Activated CD8-positive, alpha-beta memory T cell treated with anti-CD3 and anti-CD28 coated beads, Interleukin-2, amount 10 ng/mL, durations not matched to agents 7 days and 5 days (primary cell): ENCODE measurements at regions not wholly inside any gene's neighbourhood (a gene's known extent, or its start where the extent isn't known, plus 50 kb on each side); places are given as distances from the start of the nearest gene placed in this dataset.
A peak's percentile ranks its signal among the peaks of the same experiment; 100 is the strongest.
"Not testable (repeated sequence)": the region's sequence is repeated elsewhere in the genome, so short reads cannot be mapped to it uniquely, and the experiment has no call there.

Experiments used
- ATAC-seq: fragments of 150-1000 bp; cut with Tn5 transposase; one replicate; pipeline ENCODE4 v1.10.0; 2021; ENCODE audit warnings: moderate library complexity
- CTCF ChIA-PET: fragments of 350-600 bp; sonication (Branson Sonifier 250); formaldehyde crosslinking; loops from one replicate; lab custom pipeline; 2021; ENCODE audit warnings: antibody characterized with exemption; lab: Charles Lee
- DNase-seq: peaks from one replicate; pipeline ENCODE4 v3.0.0-alpha.2; 2020
- H3K27ac Mint-ChIP-seq: one replicate; pipeline ENCODE4 v1.8.0; 2021; ENCODE audit warnings: mild to moderate bottlenecking, mixed read lengths
- H3K27me3 Mint-ChIP-seq: one replicate; pipeline ENCODE4 v1.8.0; 2021; ENCODE audit warnings: mixed read lengths
- H3K36me3 Mint-ChIP-seq: one replicate; pipeline ENCODE4 v1.8.0; 2021; ENCODE audit warnings: mild to moderate bottlenecking, mixed read lengths
- H3K4me1 Mint-ChIP-seq: one replicate; pipeline ENCODE4 v1.8.0; 2021; ENCODE audit warnings: mixed read lengths
- H3K4me3 Mint-ChIP-seq: one replicate; pipeline ENCODE4 v1.8.0; 2021; ENCODE audit warnings: mild to moderate bottlenecking, moderate library complexity, mixed read lengths
- H3K9me3 Mint-ChIP-seq: one replicate; pipeline ENCODE4 v1.8.0; 2022; ENCODE audit warnings: low read depth, mixed read lengths

DNA sequence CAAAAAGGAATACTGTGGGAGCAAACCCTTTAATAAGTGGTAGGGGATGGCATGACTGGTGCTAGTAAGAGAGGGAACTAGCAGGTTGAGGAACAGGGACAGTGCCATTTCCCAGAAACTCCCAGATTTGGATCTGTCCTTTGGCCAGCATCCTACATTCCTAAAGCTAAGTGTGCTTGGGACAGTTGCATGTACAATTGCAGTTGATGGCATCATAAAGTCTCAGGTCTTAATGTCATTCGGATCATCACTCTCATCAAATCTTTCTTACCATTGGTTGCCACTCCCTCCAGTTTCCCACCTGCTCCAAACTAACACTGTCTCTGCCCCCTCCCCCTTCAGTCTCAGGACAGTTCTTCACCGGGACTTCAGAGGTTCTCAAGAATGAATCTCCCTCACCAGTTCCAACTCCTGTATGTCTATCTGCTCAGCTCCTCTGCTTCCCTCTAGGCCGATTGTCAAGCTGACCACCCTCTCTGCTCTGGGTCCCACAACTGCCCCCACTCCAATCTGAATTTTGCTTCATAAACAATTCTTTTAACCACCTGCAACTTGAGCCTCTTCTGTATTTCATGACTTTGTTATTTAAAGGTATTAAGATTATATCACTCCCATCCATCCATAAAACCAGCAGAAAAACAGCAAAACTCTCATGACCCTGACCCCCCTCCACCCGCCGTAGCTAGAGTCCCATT is 260.8 kb downstream of the CGGBP1 start:
- Mint-ChIP-seq H3K9me3 (no peaks in the 10 kb centered on the region), H3K27me3 (peaks cover 53% of the 10 kb centered on the region), H3K36me3 (no peaks in the 10 kb centered on the region), H3K27ac (no peak overlapping the region), H3K4me3 (no peak overlapping the region), H3K4me1 (peaks cover 8% of the 10 kb centered on the region)
- CTCF ChIA-PET = interaction anchor here (1.1 kb wide), 1 partner anchor 18 kb away, joined by 3 read pairs; no protein-coding TSS in a partner anchor
- DNase-seq (no peak), ATAC-seq (no peak)

DNA sequence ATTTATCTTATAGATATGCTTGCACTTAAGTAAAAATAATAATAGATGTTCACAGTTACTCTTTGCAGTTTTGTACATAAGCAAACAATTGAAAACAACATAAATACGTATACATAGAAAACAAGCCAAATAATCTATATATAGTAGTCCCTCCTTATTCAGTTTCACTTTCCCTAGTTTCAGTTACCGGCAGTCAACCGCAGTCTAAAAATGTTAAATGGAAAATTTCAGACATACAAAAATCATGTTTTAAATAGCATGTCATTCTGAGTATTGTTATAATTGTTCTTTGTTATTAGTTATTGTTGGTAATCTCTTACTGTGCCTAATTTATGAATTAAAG is 262.0 kb downstream of the CGGBP1 start:
- CTCF ChIA-PET = no interaction called here
- no peak overlapping the region for H3K4me3 Mint-ChIP-seq
- no peaks in the 10 kb centered on the region for H3K9me3 Mint-ChIP-seq
- ATAC-seq = no peak
- H3K27me3 Mint-ChIP-seq = peaks cover 64% of the 10 kb centered on the region
- peaks cover 16% of the 10 kb centered on the region for H3K4me1 Mint-ChIP-seq
- no peak overlapping the region for H3K27ac Mint-ChIP-seq
- DNase-seq = no peak
- no peaks in the 10 kb centered on the region for H3K36me3 Mint-ChIP-seq

DNA sequence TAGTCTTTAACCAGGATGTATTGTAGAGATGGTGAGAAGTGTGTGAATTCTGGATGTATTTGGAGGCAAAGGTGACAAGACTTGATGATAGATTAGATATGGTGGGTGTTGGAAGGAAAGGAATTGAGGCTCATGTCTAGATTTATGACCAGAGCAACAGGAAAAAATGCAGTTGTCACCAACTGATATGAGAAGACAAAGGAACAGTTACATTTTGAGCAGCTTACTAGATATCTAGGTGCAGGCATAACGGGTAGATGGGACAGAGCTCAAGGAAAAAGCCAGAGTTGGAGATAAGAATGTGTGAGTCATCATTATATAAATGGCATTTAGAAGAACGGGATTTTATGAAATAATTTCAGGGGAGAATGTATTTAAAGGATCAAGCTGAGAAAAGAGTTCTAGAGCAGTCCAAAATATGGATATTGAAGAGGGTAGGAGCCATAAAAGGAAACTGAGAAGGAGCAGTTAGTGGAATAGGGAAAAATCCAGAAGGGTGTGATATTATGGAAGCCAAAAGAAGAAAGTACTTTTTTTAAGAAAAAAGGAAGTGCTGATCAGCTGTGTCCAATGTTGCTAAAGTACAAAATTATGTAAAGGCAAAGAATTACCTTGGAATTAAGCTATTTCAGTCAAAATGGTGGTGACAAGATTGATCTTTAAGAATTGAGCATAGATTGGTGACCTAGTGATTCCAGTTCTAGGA is 262.5 kb downstream of the CGGBP1 start:
- CTCF ChIA-PET = no interaction called here
- H3K27me3 Mint-ChIP-seq = peaks cover 66% of the 10 kb centered on the region
- no peaks in the 10 kb centered on the region for H3K36me3 Mint-ChIP-seq
- peaks cover 16% of the 10 kb centered on the region for H3K4me1 Mint-ChIP-seq
- ATAC-seq = no peak
- DNase-seq = no peak
- H3K4me3 Mint-ChIP-seq = no peak overlapping the region
- H3K27ac Mint-ChIP-seq = no peak overlapping the region
- H3K9me3 Mint-ChIP-seq = no peaks in the 10 kb centered on the region

DNA sequence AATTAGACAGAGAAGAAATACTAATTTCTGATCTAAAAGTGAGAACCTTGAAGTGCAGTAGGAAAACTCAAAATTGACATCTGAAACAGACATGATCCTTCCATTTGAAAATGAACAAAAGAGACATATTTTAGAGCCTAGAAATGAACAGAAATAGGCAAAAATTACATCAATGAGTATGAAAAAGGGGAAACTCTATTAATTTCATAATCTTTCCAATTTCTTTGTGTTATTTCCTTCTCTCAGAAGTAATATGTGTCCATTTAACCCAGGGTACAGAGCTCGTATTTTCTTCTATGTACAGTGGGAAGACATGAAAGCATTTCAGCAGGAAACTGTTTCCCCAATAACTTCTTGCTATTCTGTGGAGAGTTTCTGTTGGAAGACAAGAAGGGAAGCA is 263.1 kb downstream of the CGGBP1 start:
- no peak for DNase-seq
- peaks cover 69% of the 10 kb centered on the region for H3K27me3 Mint-ChIP-seq
- H3K4me3 Mint-ChIP-seq = no peak overlapping the region
- H3K9me3 Mint-ChIP-seq = no peaks in the 10 kb centered on the region
- no peaks in the 10 kb centered on the region for H3K36me3 Mint-ChIP-seq
- CTCF ChIA-PET = no interaction called here
- ATAC-seq = no peak
- no peak overlapping the region for H3K27ac Mint-ChIP-seq
- peaks cover 16% of the 10 kb centered on the region for H3K4me1 Mint-ChIP-seq

DNA sequence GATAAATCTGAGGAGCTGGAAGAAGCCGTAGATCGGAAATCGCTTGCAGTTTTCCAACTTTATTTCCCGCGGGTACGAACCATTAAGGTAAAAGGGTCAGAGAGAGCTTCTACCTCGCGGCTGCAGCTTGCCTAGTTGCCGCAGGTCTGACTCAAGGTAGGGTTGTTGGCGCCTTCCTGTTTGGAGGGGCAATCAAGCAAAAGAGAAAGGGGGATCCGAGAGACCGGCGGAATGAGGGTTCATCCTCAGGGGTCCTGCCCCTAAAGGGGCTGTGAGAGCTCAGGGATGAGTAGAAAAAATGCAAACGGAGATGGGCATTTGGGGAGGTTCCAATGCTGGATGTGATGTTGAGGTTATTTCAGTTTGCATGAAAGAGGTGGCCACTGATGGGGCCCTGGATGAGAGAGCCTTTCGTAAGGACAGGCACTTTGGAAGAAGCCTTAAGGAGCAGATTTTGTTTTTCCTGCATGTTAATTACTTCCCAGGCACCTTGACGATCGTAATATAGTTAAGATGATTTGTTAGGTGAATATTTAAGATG is 265.4 kb downstream of the CGGBP1 start:
- peaks cover 16% of the 10 kb centered on the region for H3K4me1 Mint-ChIP-seq
- CTCF ChIA-PET = interaction anchor here (1.4 kb wide), 1 partner anchor 212 kb away, joined by 3 read pairs; no protein-coding TSS in a partner anchor
- no peaks in the 10 kb centered on the region for H3K36me3 Mint-ChIP-seq
- H3K9me3 Mint-ChIP-seq = no peaks in the 10 kb centered on the region
- H3K27ac Mint-ChIP-seq = no peak overlapping the region
- DNase-seq = no peak
- peaks cover 74% of the 10 kb centered on the region for H3K27me3 Mint-ChIP-seq
- no peak overlapping the region for H3K4me3 Mint-ChIP-seq
- ATAC-seq = no peak

DNA sequence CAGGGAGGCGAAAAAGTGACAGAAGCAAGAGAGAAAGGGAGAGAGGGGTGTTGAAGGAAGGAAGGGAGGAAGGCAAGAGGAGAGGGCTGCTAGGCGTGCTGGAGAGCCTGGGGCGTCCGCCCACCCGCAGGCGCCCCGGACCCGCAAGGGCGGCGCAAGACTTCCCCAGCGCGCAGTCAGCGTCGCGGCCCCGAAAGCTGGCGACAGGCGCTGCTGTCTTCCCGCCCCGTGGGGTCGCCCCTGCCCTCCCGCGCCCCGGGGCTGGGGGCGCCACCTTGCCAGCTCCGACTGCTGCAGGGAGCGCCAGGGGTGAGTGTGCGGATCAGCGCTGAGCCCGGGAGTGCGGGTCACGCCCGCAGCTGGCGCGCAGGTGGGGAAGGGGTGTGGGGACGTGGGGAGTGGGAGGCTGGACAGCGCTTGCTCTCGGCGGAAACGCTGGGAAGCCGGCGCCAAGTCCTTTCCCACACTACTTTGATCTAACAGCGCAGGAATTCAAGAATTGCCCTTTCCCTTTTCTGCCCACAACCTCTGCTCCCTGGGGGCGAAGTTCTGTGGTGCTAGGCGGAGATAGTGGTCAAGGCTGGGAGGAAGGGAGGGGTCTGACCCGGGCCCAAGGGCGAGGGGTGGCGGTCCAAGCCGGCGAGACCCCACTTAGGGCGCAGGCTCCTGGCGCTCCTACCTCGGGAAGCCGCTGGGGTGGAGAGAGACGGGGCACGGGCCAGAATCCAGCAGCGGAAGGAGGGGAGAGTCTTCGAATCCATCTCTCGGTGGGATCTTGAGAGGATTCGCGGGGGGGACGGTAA is 266.1 kb downstream of the CGGBP1 start, which contains the start of gene HTR1F:
Gene HTR1F, plus strand, starts transcription at position 173 of the 803 bp plus-strand sequence.
- Mint-ChIP-seq H3K9me3 (no peaks in the 10 kb centered on the region), H3K4me1 (peaks cover 16% of the 10 kb centered on the region), H3K36me3 (no peaks in the 10 kb centered on the region), H3K4me3 (no peak within 1 kb of the TSS), H3K27me3 (peaks cover 72% of the 10 kb centered on the region), H3K27ac (no peak within 1 kb of the TSS)
- ATAC-seq (peak; percentile 45), DNase-seq (no peak)
- CTCF ChIA-PET = interaction anchor here (1.4 kb wide), 1 partner anchor 212 kb away, joined by 3 read pairs; no protein-coding TSS in a partner anchor

DNA sequence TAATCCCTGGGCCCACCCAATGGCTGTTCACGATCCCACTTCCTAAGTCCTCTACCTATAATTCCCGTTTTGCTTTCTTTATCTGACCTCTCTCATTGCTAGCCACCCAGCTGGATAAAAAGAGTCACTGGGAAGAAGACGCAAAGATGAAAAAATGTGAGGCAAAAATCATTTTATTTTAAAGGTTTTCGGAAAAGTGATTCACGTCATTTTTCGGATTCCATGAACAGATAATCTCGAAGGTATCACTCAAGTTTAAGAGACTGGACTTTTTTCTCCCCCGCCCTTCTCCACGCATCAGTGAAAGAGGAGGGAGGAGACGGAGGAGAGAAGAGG is 266.6 kb downstream of the CGGBP1 start:
- ATAC-seq (no peak), DNase-seq (no peak)
- CTCF ChIA-PET = interaction anchor here (1.2 to 1.4 kb wide), 2 partner anchors 21 to 213 kb away, joined by 3 read pairs; no protein-coding TSS in a partner anchor
- no peak overlapping the region for H3K4me3 Mint-ChIP-seq
- no peaks in the 10 kb centered on the region for H3K9me3 Mint-ChIP-seq
- peaks cover 67% of the 10 kb centered on the region for H3K27me3 Mint-ChIP-seq
- H3K36me3 Mint-ChIP-seq = no peaks in the 10 kb centered on the region
- no peak overlapping the region for H3K27ac Mint-ChIP-seq
- H3K4me1 Mint-ChIP-seq = peaks cover 16% of the 10 kb centered on the region

DNA sequence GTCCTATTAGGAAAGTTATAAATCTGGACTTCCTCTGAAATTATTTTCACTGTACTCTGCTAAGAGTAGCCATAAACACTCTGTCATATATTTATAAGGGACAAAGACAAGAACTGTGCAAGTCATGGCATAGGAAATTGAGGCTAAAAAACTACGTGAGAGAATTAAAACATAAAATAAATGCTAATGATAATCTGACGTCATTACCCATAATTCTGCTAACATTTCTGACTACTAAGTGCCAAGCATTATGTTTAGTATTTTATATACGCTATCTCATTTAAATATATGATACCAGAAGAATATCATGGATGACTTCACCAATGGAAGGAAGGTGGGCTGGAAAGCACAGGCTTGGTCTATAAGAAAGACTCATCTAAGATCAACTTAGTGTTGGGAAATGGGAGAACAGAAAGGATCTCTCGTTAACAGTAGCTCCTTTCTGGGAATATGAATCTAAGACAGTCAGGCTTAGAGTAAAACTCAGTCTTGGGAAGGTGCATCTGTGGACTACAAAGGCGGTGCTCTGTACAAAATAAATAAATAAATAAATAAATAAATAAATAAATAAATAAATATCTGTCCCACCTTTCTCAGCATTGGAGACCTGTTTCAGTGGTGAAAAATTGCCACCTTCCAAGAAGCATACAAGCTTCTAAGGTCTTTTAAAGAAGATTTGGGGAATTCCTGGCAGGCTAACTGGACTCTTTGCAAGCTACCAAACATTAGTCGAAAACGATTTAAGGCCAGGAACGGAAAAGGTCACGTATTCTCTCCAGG is 267.4 kb downstream of the CGGBP1 start:
- Mint-ChIP-seq H3K36me3 (no peaks in the 10 kb centered on the region), H3K9me3 (no peaks in the 10 kb centered on the region), H3K27me3 (peaks cover 63% of the 10 kb centered on the region), H3K27ac (no peak overlapping the region), H3K4me3 (no peak overlapping the region), H3K4me1 (peaks cover 13% of the 10 kb centered on the region)
- DNase-seq (no peak), ATAC-seq (no peak)
- CTCF ChIA-PET = interaction anchor here (1.2 kb wide), 1 partner anchor 20 kb away, joined by 3 read pairs; no protein-coding TSS in a partner anchor

DNA sequence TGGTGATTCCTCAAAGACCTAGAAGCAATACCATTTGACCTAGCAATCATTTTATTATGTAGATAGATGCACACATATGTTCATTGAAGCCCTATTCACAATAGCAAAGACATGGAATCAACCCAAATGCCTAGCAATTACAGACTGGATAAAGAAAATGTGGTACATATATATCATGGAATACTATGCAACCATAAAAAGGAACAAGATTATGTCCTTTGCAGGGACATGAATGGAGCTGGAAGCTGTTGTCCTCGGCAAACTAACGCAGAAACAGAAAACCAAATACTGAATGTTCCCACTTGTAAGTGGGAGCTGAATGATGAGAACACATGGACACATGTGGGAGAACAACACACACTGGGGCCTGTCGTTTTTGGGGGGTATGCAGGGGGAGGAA is 269.8 kb downstream of the CGGBP1 start:
- H3K9me3 Mint-ChIP-seq, ATAC-seq, CTCF ChIA-PET: not testable (repeated sequence)

DNA sequence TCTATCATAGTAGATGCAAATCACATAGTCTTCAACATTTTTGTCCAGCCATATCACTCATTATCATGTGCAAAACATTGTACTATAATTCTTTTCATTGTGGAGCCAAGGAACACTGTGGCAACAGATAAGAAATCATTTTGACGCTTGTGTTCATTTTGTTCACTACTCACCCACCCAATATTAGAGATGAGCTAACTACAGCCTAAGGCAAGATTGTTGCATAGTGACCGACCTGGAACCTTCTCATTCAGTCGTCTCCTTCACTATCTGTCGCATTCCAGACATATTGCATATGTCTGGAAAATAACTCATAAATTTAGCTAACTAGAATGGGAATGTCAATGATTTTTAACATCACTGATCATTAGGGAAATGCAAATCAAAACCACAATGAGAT is 270.3 kb downstream of the CGGBP1 start:
- DNase-seq = no peak
- H3K27ac Mint-ChIP-seq = no peak overlapping the region
- peaks cover 13% of the 10 kb centered on the region for H3K4me1 Mint-ChIP-seq
- CTCF ChIA-PET = no interaction called here
- H3K36me3 Mint-ChIP-seq = no peaks in the 10 kb centered on the region
- H3K4me3 Mint-ChIP-seq = no peak overlapping the region
- peaks cover 42% of the 10 kb centered on the region for H3K27me3 Mint-ChIP-seq
- H3K9me3 Mint-ChIP-seq = no peaks in the 10 kb centered on the region
- no peak for ATAC-seq

More for the DNA sequence above, 269.8 kb downstream of the CGGBP1 start:
- not testable (repeated sequence) for H3K4me3 Mint-ChIP-seq, DNase-seq, H3K27ac Mint-ChIP-seq, H3K36me3 Mint-ChIP-seq
- Mint-ChIP-seq H3K4me1 (peaks cover 13% of the 10 kb centered on the region), H3K27me3 (peaks cover 48% of the 10 kb centered on the region)

DNA sequence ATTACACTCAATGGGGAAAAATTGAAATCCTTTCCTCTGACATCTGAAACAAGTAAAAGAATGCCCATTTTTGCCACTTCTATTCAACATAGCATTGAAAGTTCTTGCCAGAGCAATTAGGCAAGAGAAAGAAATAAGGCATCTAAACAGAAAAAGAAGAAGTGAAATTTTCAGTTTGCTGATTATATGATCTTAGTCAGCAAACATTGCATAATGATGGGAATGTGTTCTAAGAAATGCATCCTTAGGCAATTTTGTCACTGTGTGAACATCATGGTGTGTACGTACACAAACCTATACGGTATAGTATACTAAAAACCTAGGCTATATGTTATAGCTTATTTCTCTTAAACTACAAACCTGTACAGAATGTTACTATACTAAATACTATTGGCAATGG is 278.0 kb downstream of the CGGBP1 start:
- CTCF ChIA-PET = no interaction called here
- no peak overlapping the region for H3K27ac Mint-ChIP-seq
- DNase-seq = no peak
- ATAC-seq = no peak
- H3K9me3 Mint-ChIP-seq = no peaks in the 10 kb centered on the region
- H3K4me1 Mint-ChIP-seq = no peaks in the 10 kb centered on the region
- H3K36me3 Mint-ChIP-seq = no peaks in the 10 kb centered on the region
- H3K27me3 Mint-ChIP-seq = peaks cover 7% of the 10 kb centered on the region
- no peak overlapping the region for H3K4me3 Mint-ChIP-seq

DNA sequence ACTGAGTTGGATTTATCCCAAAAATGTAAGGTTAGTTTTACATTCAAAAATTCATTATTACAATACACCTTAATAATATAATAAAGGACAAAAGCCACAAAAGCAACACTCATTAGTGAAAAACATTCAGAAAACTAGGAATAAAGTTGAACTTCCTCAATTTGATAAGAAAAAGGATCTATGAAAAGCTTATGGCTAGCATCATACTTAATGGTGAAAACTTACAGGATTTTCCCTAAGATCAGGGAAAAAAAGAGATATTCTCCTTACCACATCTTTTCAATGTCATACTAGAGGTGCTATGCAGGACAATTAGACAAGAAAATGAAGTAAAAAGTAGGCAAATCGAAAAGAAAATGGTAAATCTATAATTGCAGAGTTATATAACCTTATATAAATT is 279.9 kb downstream of the CGGBP1 start:
- ATAC-seq = no peak
- H3K9me3 Mint-ChIP-seq = no peaks in the 10 kb centered on the region
- no peak overlapping the region for H3K27ac Mint-ChIP-seq
- no peak overlapping the region for H3K4me3 Mint-ChIP-seq
- peaks cover 7% of the 10 kb centered on the region for H3K27me3 Mint-ChIP-seq
- no peaks in the 10 kb centered on the region for H3K4me1 Mint-ChIP-seq
- no peaks in the 10 kb centered on the region for H3K36me3 Mint-ChIP-seq
- CTCF ChIA-PET = no interaction called here
- DNase-seq = no peak
